Cardiac muscle cell (in vitro differentiated cells and primary cell): ENCODE measurements at regions not wholly inside any gene's neighbourhood (a gene's known extent, or its start where the extent isn't known, plus 50 kb on each side); places are given as distances from the start of the nearest gene placed in this dataset.
"Not testable (repeated sequence)": the region's sequence is repeated elsewhere in the genome, so short reads cannot be mapped to it uniquely, and the experiment has no call there.

Experiments used
- DNase-seq, 2 donors: peaks; one replicate each; pipeline versions ENCODE4 v3.0.0 to v3.0.0-alpha.2; 2010 to 2017; ENCODE audit warnings: low read depth in 1 of 2, low spot score in 1 of 2
- H3K27ac ChIP-seq: fragments of 200-600 bp; sonication (generic); 2 replicates; pipeline ENCODE4 v1.5.1; 2016
- H3K27me3 ChIP-seq: fragments of 200-600 bp; sonication (generic); 2 replicates; pipeline ENCODE4 v1.6.0; 2016; ENCODE audit warnings: control low read depth
- H3K36me3 ChIP-seq: fragments of 200-600 bp; sonication (generic); 2 replicates; pipeline ENCODE4 v1.5.1; 2016; ENCODE audit warnings: control low read depth
- H3K4me1 ChIP-seq: fragments of 200-600 bp; sonication (generic); 2 replicates; pipeline ENCODE4 v1.8.1; 2017; ENCODE audit warnings: low read depth, mild to moderate bottlenecking, mixed run types
- H3K4me3 ChIP-seq: fragments of 200-600 bp; sonication (generic); 2 replicates; pipeline ENCODE4 v1.5.1; 2016; ENCODE audit warnings: mild to moderate bottlenecking
- H3K9me3 ChIP-seq: fragments of 200-600 bp; sonication (generic); 2 replicates; pipeline ENCODE4 v1.5.1; 2017; ENCODE audit warnings: low read depth, mild to moderate bottlenecking, control low read depth

DNA sequence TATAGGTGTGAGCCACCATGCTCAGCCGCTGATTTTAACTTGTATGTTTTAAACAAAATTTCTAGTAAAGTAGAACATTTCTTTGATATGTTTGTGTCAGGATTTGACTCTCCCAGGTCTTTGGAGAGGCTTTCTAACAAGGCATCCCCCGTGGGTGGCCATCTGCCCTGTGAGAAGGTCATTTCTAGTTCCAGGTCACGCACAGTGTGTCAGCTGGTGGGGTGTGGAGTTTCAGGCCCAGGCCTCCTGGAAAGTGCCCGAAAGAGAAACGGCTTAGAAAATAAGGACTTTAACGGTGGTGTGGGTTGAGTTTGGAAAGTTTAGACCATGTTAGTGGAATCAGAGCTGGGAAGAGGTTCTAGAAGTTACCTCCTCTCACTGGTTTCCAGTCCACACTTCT is 61.0 kb downstream of the SPDYE17 start:
- not testable (repeated sequence) for H3K27me3 ChIP-seq, H3K4me3 ChIP-seq, DNase-seq, H3K27ac ChIP-seq, H3K4me1 ChIP-seq, H3K9me3 ChIP-seq, H3K36me3 ChIP-seq

GRCh38 chr7:76969892-76970291 is 62.3 kb downstream of the SPDYE17 start:
- not testable (repeated sequence) for H3K27me3 ChIP-seq, H3K36me3 ChIP-seq, H3K27ac ChIP-seq, H3K9me3 ChIP-seq, DNase-seq, H3K4me1 ChIP-seq, H3K4me3 ChIP-seq

DNA sequence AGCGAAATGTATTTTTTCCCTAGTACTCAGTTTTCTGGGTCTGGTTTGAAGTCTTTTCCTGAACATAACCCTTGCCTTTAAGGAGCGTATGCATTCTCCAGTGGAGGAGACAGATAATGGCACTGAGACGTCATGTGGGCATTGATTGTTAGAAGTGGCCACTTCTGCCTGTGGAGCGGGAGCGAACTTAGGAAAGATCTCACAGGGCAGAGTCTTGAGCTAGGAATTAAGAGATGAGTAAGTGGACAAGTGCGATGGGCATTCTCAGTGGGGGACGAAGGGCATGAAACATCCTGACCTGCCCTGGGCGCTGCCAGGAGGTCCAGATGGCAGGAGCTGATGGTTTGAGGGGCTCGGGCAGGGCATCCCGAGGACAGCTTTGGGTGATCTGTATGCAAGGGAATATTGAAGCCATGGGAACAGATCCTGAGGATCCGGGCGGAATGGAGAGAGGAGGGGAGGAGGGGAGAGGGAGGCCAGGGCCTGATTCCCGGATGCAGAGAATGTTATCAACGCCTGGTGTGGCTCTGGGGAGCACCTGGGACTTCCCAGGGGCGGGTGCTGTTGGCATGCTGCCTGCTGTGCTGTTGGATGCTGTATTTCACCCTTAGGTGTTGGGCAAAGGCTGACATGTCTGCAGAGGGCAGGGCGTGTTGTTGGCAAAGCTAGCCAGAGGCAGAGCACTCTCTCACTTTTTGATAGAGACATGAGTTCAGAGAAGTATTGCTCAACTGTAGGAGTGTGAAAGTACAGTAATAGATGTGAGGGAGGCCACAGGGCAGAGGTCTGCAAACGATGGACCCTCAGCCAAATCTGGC is 66.2 kb downstream of the SPDYE17 start:
- not testable (repeated sequence) for H3K9me3 ChIP-seq, H3K27me3 ChIP-seq, H3K4me1 ChIP-seq, H3K27ac ChIP-seq, H3K36me3 ChIP-seq, H3K4me3 ChIP-seq, DNase-seq

- H3K27me3 ChIP-seq, H3K36me3 ChIP-seq, H3K9me3 ChIP-seq, DNase-seq, H3K4me1 ChIP-seq, H3K27ac ChIP-seq, H3K4me3 ChIP-seq: not testable (repeated sequence)
Observed at GRCh38 chr7:76964050-76964449, 68.1 kb downstream of the SPDYE17 start.

DNA sequence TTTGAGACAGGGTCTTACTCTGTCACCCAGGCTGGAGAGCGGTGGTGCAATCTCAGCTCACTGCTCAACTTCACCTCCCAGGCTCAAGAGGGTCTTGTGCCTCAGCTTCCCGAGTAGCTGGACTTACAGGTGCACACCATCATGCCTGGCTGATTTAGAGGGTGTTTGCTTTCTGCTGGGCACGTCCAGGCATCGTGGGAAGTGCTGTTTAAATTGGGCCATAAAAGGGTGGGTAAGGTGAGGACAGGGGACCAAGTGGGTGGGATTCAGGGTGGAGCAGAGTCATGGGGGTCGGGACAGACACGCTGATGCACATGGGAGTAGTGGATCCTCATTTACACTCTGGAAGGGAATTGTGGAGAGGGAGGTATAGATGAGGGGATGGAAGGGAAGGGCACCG is 69.1 kb downstream of the SPDYE17 start:
- not testable (repeated sequence) for H3K27me3 ChIP-seq, H3K4me1 ChIP-seq, DNase-seq, H3K27ac ChIP-seq, H3K4me3 ChIP-seq, H3K9me3 ChIP-seq, H3K36me3 ChIP-seq

DNA sequence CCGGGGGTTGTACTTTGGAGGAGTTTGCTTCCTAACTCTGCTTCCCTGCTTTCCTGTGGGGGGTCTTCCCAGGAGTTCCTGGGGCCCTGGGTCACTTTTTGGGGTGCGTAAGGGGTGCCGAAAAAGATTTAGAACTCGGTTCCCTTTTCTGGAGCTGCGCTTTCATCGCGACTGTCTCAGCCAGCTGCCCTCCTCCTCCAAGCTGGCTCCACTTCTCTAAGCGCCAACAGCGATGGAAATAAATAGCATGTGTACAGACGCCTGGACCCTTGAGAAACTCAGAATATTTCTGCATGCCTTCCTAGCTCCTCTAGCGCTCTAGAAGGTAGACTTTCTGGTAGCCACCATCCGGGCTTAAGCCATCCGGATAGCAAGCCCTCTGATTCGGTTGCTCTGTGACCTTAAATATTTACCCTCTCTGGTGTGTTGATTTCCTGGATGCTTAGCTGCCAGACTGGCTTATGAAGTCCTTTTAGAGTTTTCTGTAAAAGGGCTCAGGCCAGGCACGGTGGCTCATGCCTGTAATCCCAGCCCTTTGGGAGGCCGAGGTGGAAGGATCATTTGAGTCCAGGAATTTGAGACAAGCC is 71.7 kb downstream of the SPDYE17 start:
- not testable (repeated sequence) for H3K36me3 ChIP-seq, H3K27ac ChIP-seq, H3K4me3 ChIP-seq, DNase-seq, H3K9me3 ChIP-seq, H3K27me3 ChIP-seq, H3K4me1 ChIP-seq

DNA sequence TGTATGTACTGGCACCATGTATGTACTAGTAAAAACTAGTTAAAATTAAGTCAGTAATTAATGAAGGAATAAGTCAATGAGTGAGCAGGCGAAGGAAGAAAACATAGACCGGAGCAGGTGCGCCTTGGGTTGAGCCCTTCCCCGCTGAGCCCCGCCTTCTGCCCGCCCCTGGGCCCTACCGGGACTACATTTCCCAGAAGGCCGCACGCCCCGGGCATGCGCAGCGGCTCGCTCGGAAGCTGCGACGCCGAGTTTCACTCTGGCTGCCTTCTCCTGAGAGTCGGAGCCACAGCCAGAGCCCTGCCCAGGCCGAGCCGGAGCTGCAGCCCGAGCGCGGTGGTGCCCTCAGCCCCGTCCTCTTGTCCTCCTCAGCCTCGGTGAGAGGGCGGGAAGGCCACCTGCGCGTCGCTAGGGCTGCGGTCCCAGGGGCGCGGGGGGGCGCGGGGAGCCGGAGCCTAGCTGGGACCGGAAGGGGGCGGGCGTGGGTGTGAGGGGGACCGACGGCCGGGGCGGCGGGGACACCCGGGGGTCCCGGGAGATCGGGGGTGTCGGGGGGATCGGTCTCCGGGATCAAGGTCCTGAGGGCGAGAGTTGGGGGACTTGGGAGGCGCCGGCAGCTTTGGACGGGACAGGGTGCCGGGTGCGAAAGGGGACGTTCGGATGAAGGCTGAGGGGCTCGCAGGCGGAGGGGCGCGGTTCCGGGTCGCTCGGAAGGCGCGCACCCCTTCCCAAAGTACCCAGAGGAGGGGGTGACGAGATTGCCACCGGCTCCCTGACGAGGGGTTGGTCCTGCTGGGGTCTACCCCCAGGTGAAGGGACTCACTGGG is 72.4 kb downstream of the SPDYE17 start:
- not testable (repeated sequence) for H3K36me3 ChIP-seq, H3K27me3 ChIP-seq, H3K27ac ChIP-seq, H3K9me3 ChIP-seq, H3K4me3 ChIP-seq, DNase-seq, H3K4me1 ChIP-seq

- H3K27me3 ChIP-seq, H3K27ac ChIP-seq, H3K36me3 ChIP-seq, H3K4me1 ChIP-seq, DNase-seq, H3K9me3 ChIP-seq, H3K4me3 ChIP-seq: not testable (repeated sequence)
Observed at GRCh38 chr7:76956531-76956930, 75.6 kb downstream of the SPDYE17 start.

- H3K4me3 ChIP-seq, H3K36me3 ChIP-seq, H3K27ac ChIP-seq, DNase-seq, H3K27me3 ChIP-seq, H3K9me3 ChIP-seq, H3K4me1 ChIP-seq: not testable (repeated sequence)
Observed at GRCh38 chr7:76955124-76955523, 77.0 kb downstream of the SPDYE17 start.

DNA sequence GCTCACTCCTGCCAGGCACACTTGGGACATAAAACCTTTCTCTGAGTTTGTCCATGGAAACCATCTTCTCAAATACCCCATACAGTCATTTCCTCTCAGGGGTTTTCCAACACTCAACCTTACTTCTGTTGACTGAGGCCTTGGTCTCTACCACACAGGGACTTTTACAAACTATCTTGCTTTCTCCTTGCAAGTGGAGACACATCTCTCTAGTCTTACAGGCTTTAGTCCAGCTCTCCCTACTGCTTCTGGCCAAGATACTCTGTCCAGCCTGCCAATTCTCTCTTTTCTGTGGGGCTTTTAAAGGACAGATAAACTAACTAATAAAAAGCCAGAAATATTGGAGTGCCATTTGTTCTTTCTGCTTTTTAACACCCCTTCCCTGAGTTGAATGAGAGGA is 87.6 kb downstream of the SPDYE17 start:
- H3K4me1 ChIP-seq, H3K9me3 ChIP-seq, H3K36me3 ChIP-seq, H3K4me3 ChIP-seq, DNase-seq, H3K27me3 ChIP-seq, H3K27ac ChIP-seq: not testable (repeated sequence)

- not testable (repeated sequence) for H3K27me3 ChIP-seq, DNase-seq, H3K4me1 ChIP-seq, H3K4me3 ChIP-seq, H3K27ac ChIP-seq, H3K36me3 ChIP-seq, H3K9me3 ChIP-seq
Observed at GRCh38 chr7:76941809-76942765, 90.1 kb downstream of the SPDYE17 start.

GRCh38 chr7:76937781-76938180 is 94.4 kb downstream of the SPDYE17 start:
- DNase-seq, H3K27ac ChIP-seq, H3K36me3 ChIP-seq, H3K4me1 ChIP-seq, H3K4me3 ChIP-seq, H3K27me3 ChIP-seq, H3K9me3 ChIP-seq: not testable (repeated sequence)

GRCh38 chr7:76937330-76937729 is 94.8 kb downstream of the SPDYE17 start:
- not testable (repeated sequence) for H3K27ac ChIP-seq, H3K36me3 ChIP-seq, H3K4me1 ChIP-seq, H3K9me3 ChIP-seq, H3K27me3 ChIP-seq, DNase-seq, H3K4me3 ChIP-seq
